ENCODE measurements at regions not wholly inside any gene's neighbourhood (a gene's known extent, or its start where the extent isn't known, plus 50 kb on each side); places are given as distances from the start of the nearest gene placed in this dataset.

DNA sequence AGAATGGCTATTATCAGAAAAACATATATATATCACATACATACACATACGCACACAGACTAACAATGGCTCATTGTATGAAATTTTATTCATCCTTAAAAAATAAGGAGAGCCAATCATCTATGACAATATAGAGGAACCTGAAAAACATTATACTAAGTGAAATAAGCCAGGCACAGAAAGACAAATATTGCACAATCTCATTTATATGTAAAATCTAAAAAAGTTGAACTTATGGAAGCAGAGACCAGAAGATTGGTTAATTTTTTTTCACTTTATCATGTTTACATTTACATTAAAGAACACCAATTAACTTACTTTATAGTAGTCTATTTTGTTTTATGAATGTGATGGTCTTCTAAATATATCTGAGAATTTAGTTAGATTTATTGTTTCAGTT, 198.7 kb downstream of the KIF2B start:
- TF ChIP-seq ZNF274 (IDR thresholded peaks at IDR 0.05; ENCODE audit: low read depth, low read length) (no peak), SUZ12 (IDR thresholded peaks at IDR 0.05; ENCODE audit: extremely low read depth, insufficient read depth, insufficient read length) (no peak), YY1 (IDR thresholded peaks at IDR 0.05; ENCODE audit: insufficient read depth, insufficient read length) (no peak)
